ENCODE measurements at regions not wholly inside any gene's neighbourhood (a gene's known extent, or its start where the extent isn't known, plus 50 kb on each side); places are given as distances from the start of the nearest gene placed in this dataset.

- TF ChIP-seq EP300 (IDR thresholded peaks at IDR 0.05), result no peak
- TF ChIP-seq POLR2A (IDR thresholded peaks at IDR 0.05), result no peak
Measured at GRCh38 chr13:61706899-61707298, 291.2 kb upstream of the PCDH20 start.

Data from gastroesophageal sphincter (tissue), 2 donors.